ENCODE measurements at regions not wholly inside any gene's neighbourhood (a gene's known extent, or its start where the extent isn't known, plus 50 kb on each side); places are given as distances from the start of the nearest gene placed in this dataset.

DNA sequence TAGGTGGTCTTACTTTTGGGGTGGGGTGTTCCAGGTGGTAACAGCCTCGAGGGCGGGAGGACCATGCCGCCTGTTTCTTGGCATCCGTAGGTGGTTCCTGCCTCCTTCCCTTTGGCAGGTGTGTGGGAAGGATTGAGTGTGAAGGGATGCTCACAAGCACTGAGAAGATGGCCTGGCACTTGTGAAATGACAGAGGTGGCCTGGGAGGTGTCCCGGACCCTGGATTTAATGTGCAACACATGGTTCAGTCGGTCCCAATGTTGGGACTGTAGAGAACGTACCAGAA lies 165.8 kb upstream of the FOXF1 start:
- peaks cover 2 to 7% of the 10 kb centered on the region in 2 experiments; a peak in 3 of 4 replicates for H3K27me3 ChIP-seq (replicated peaks in 1 of 2; ENCODE audit: control insufficient read depth in 2 of 2, insufficient read depth in 2 of 2, low read length in 1 of 2)
- FAIRE-seq (no peak), ATAC-seq (no peak), DNase-seq (ENCODE audit: low read depth, low spot score) (no peak)
- no peaks in the 10 kb centered on the region for H3K36me3 ChIP-seq (ENCODE audit: control insufficient read depth in 2 of 2, insufficient read depth in 2 of 2, low read length in 1 of 2)
- H4K20me1 ChIP-seq (ENCODE audit: control insufficient read depth, insufficient read depth), result no peaks in the 10 kb centered on the region
- no TSS peak for BruUV-seq (replicated peaks)
- intact Hi-C loops (cut with micrococcal nuclease; ENCODE audit: unreplicated experiment) (no loop called here), in situ Hi-C loops (cut with MboI) (loop anchor here (5.0 to 25.0 kb wide), 2 partner anchors 178 to 532 kb away; no protein-coding TSS in a partner anchor)
- no peak overlapping the region for H3K4me2 ChIP-seq (ENCODE audit: control insufficient read depth, insufficient read depth)
- ChIA-PET POLR2A (no interaction called here), SMC1A (ENCODE audit: uncharacterized antibody, unreplicated experiment) (no interaction called here), CTCF (interaction anchor here (2.9 kb wide), 1 partner anchor 173 kb away, joined by 15 read pairs; no protein-coding TSS in a partner anchor), RAD21 (ENCODE audit: unreplicated experiment) (no interaction called here)
- WGBS (ENCODE audit: insufficient coverage, insufficient replicate concordance, low lambda C conversion rate, missing lambda C conversion rate), result 23% methylated on average over 7 of the region's 7 CpGs
- no peak overlapping the region for H3K27ac ChIP-seq (ENCODE audit: control insufficient read depth, insufficient read depth)
- H3K4me3 ChIP-seq, result no peak overlapping the region
- H3K4me1 ChIP-seq (ENCODE audit: control insufficient read depth, insufficient read depth, low read length), result no peaks in the 10 kb centered on the region
- H2AFZ ChIP-seq (ENCODE audit: control insufficient read depth, low read depth, low read length), result no peak overlapping the region
- H3K79me2 ChIP-seq (ENCODE audit: control insufficient read depth, insufficient read depth, low read length), result no peaks in the 10 kb centered on the region
- no peaks in the 10 kb centered on the region for H3K9me3 ChIP-seq (replicated peaks; ENCODE audit: control insufficient read depth, insufficient read depth, low read length)
- TF ChIP-seq ZNF384 (IDR thresholded peaks at IDR 0.05; ENCODE audit: borderline replicate concordance, low read depth, low read length) (no peak), SUPT20H (IDR thresholded peaks at IDR 0.05; ENCODE audit: borderline replicate concordance, control insufficient read depth, low read depth, low read length) (no peak), ZNF274 (IDR thresholded peaks at IDR 0.05; ENCODE audit: insufficient read depth, insufficient read length) (no peak), JUND (IDR thresholded peaks at IDR 0.05; ENCODE audit: low read depth, low read length) (no peak)
- TF ChIP-seq, protein P1, sequence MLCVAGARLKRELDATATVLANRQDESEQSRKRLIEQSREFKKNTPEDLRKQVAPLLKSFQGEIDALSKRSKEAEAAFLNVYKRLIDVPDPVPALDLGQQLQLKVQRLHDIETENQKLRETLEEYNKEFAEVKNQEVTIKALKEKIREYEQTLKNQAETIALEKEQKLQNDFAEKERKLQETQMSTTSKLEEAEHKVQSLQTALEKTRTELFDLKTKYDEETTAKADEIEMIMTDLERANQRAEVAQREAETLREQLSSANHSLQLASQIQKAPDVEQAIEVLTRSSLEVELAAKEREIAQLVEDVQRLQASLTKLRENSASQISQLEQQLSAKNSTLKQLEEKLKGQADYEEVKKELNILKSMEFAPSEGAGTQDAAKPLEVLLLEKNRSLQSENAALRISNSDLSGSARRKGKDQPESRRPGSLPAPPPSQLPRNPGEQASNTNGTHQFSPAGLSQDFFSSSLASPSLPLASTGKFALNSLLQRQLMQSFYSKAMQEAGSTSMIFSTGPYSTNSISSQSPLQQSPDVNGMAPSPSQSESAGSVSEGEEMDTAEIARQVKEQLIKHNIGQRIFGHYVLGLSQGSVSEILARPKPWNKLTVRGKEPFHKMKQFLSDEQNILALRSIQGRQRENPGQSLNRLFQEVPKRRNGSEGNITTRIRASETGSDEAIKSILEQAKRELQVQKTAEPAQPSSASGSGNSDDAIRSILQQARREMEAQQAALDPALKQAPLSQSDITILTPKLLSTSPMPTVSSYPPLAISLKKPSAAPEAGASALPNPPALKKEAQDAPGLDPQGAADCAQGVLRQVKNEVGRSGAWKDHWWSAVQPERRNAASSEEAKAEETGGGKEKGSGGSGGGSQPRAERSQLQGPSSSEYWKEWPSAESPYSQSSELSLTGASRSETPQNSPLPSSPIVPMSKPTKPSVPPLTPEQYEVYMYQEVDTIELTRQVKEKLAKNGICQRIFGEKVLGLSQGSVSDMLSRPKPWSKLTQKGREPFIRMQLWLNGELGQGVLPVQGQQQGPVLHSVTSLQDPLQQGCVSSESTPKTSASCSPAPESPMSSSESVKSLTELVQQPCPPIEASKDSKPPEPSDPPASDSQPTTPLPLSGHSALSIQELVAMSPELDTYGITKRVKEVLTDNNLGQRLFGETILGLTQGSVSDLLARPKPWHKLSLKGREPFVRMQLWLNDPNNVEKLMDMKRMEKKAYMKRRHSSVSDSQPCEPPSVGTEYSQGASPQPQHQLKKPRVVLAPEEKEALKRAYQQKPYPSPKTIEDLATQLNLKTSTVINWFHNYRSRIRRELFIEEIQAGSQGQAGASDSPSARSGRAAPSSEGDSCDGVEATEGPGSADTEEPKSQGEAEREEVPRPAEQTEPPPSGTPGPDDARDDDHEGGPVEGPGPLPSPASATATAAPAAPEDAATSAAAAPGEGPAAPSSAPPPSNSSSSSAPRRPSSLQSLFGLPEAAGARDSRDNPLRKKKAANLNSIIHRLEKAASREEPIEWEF (IDR thresholded peaks at IDR 0.05; ENCODE audit: insufficient replicate concordance, low read depth, low read length), result no peak
- no peak overlapping the region for H3K9ac ChIP-seq (ENCODE audit: control insufficient read depth, insufficient read depth, low read length)

All from GM12878 (cell line).